PC-9 (cell line): ENCODE measurements at regions not wholly inside any gene's neighbourhood (a gene's known extent, or its start where the extent isn't known, plus 50 kb on each side); places are given as distances from the start of the nearest gene placed in this dataset.

ENCODE experiments used
- BruUV-seq: library from RNA; stranded (reverse); fragments of 400-500 nt; replicated peaks from 2 replicates; lab custom pipeline; 2021; lab: Mats Ljungman, UMichigan
- CTCF ChIA-PET: fragments of 300-600 bp; sonication (Branson Sonifier 250); formaldehyde crosslinking; loops from one replicate; lab custom pipeline; 2022; ENCODE audit warnings: antibody characterized with exemption; lab: Charles Lee
- POLR2A ChIA-PET: fragments of 300-600 bp; sonication (Branson Sonifier 250); formaldehyde crosslinking; loops from one replicate; lab custom pipeline; 2022; ENCODE audit warnings: antibody characterized with exemption; ENCODE audit not compliant: unreplicated experiment; lab: Charles Lee
- DNase-seq, 2 experiments: peaks; one replicate each; pipeline versions ENCODE4 v3.0.0 to v3.0.0-alpha.2; 2015 to 2022; ENCODE audit warnings: mixed read lengths in 1 of 2
- H2AFZ ChIP-seq: fragments of 200-600 bp; sonication (generic); 2 replicates; pipeline ENCODE4 v1.8.1; 2017; ENCODE audit warnings: antibody characterized with exemption
- H3F3A ChIP-seq: fragments of 200-600 bp; sonication (generic); 2 replicates; pipeline ENCODE4 v1.8.1; 2017; ENCODE audit warnings: antibody characterized with exemption, mild to moderate bottlenecking, low read depth; ENCODE audit not compliant: insufficient read depth
- H3K27ac ChIP-seq: fragments of 200-600 bp; sonication (generic); 2 replicates; pipeline ENCODE4 v1.6.1; 2016; ENCODE audit warnings: mixed run types
- H3K27me3 ChIP-seq: fragments of 200-600 bp; sonication (generic); 2 replicates; pipeline ENCODE4 v1.6.1; 2016; ENCODE audit warnings: low read depth, mixed run types; ENCODE audit not compliant: insufficient read depth
- H3K36me3 ChIP-seq: fragments of 200-600 bp; sonication (generic); 2 replicates; pipeline ENCODE4 v1.6.1; 2016; ENCODE audit warnings: low read depth, mixed run types
- H3K4me1 ChIP-seq: fragments of 200-600 bp; sonication (generic); replicated peaks from 2 replicates; pipeline ENCODE4 v1.6.1; 2016; ENCODE audit warnings: mixed run types; ENCODE audit not compliant: insufficient read depth
- H3K4me2 ChIP-seq: fragments of 200-600 bp; sonication (generic); 2 replicates; pipeline ENCODE4 v1.6.1; 2017; ENCODE audit warnings: mixed run types
- H3K4me3 ChIP-seq: fragments of 200-600 bp; sonication (generic); 2 replicates; pipeline ENCODE4 v1.6.1; 2016; ENCODE audit warnings: mixed run types
- H3K79me2 ChIP-seq: fragments of 200-600 bp; sonication (generic); 2 replicates; pipeline ENCODE4 v1.6.1; 2017; ENCODE audit warnings: low read depth, mixed run types
- H3K9me2 ChIP-seq: fragments of 200-600 bp; sonication (generic); 2 replicates; pipeline ENCODE4 v1.8.1; 2017; ENCODE audit warnings: mild to moderate bottlenecking; ENCODE audit not compliant: insufficient read depth
- H3K9me3 ChIP-seq: fragments of 200-600 bp; sonication (generic); 2 replicates; pipeline ENCODE4 v1.8.1; 2016; ENCODE audit warnings: low read depth; ENCODE audit not compliant: insufficient read depth
- H4K20me1 ChIP-seq: fragments of 200-600 bp; sonication (generic); 2 replicates; pipeline ENCODE4 v1.8.1; 2017; ENCODE audit not compliant: insufficient read depth
- CTCF ChIP-seq: fragments of 200-600 bp; sonication (generic); conservative IDR thresholded peaks from 2 replicates; pipeline ENCODE4 v1.6.1; 2017; ENCODE audit warnings: mixed run types, antibody characterized with exemption, mild to moderate bottlenecking, moderate library complexity
- EZH2 ChIP-seq: fragments of 200-600 bp; sonication (generic); IDR thresholded peaks from 2 replicates; pipeline ENCODE4 v1.8.0; 2017; ENCODE audit warnings: antibody characterized with exemption, low read depth
- intact Hi-C: fragments of 100-400 bp; cut with micrococcal nuclease; formaldehyde crosslinking; loops from one replicate; pipeline ENCODE4 v1.10.0; 2022; ENCODE audit not compliant: unreplicated experiment

GRCh38 chr2:226658555-226658954 is 141.1 kb downstream of the IRS1 start:
- no peak overlapping the region for H3K4me3 ChIP-seq
- no TSS peak for BruUV-seq
- intact Hi-C loops, result no loop called here
- H3K79me2 ChIP-seq, result no peaks in the 10 kb centered on the region
- no peak overlapping the region for H3K27ac ChIP-seq
- no peaks in the 10 kb centered on the region for H3K27me3 ChIP-seq
- H3K4me1 ChIP-seq, result peaks cover 32% of the 10 kb centered on the region
- no peaks in the 10 kb centered on the region for H3K36me3 ChIP-seq
- no peak overlapping the region for H2AFZ ChIP-seq
- POLR2A ChIA-PET, result interaction anchor here (0.6 kb wide), 1 partner anchor 232 kb away, joined by 9 read pairs; no protein-coding TSS in a partner anchor
- no peak for TF ChIP-seq EZH2
- no peak overlapping the region for H3K4me2 ChIP-seq
- no peaks in the 10 kb centered on the region for H3K9me2 ChIP-seq
- H3K9me3 ChIP-seq, result peaks cover 14% of the 10 kb centered on the region; the same call in 1 of the 2 replicates
- no peak for DNase-seq
- CTCF ChIA-PET, result no interaction called here
- peaks cover 9% of the 10 kb centered on the region; the same call in 1 of the 2 replicates for H3F3A ChIP-seq
- H4K20me1 ChIP-seq, result no peaks in the 10 kb centered on the region

- H3K79me2 ChIP-seq, result no peaks in the 10 kb centered on the region
- CTCF ChIA-PET, result no interaction called here
- no peak for DNase-seq
- no peaks in the 10 kb centered on the region for H3K9me2 ChIP-seq
- no peak for TF ChIP-seq EZH2
- BruUV-seq, result no TSS peak
- no peak overlapping the region for H3K27ac ChIP-seq
- no peaks in the 10 kb centered on the region for H3K36me3 ChIP-seq
- H3K4me2 ChIP-seq, result no peak overlapping the region
- no peaks in the 10 kb centered on the region for H3K27me3 ChIP-seq
- intact Hi-C loops, result no loop called here
- H3K4me3 ChIP-seq, result no peak overlapping the region
- no peaks in the 10 kb centered on the region for H4K20me1 ChIP-seq
- H3K9me3 ChIP-seq, result peaks cover 18% of the 10 kb centered on the region; the same call in 1 of the 2 replicates
- H3F3A ChIP-seq, result peaks cover 18% of the 10 kb centered on the region; the same call in 1 of the 2 replicates
- no peak overlapping the region for H2AFZ ChIP-seq
- POLR2A ChIA-PET, result interaction anchor here (0.6 kb wide), 1 partner anchor 231 kb away, joined by 9 read pairs; no protein-coding TSS in a partner anchor
- peaks cover 40% of the 10 kb centered on the region for H3K4me1 ChIP-seq
Observed at GRCh38 chr2:226657340-226658053, 142.1 kb downstream of the IRS1 start.

- Histone ChIP-seq H3K4me1 (peaks cover 40% of the 10 kb centered on the region), H3K9me2 (no peaks in the 10 kb centered on the region), H3K9me3 (peaks cover 18% of the 10 kb centered on the region; the same call in 1 of the 2 replicates), H3K36me3 (no peaks in the 10 kb centered on the region), H4K20me1 (no peaks in the 10 kb centered on the region), H3K4me3 (no peak overlapping the region), H3K4me2 (no peak overlapping the region), H3F3A (peaks cover 20% of the 10 kb centered on the region; the same call in 1 of the 2 replicates), H3K27me3 (no peaks in the 10 kb centered on the region), H3K27ac (no peak overlapping the region), H2AFZ (no peak overlapping the region), H3K79me2 (no peaks in the 10 kb centered on the region)
- no peak for DNase-seq
- TF ChIP-seq CTCF (no peak), EZH2 (no peak)
- intact Hi-C loops, result no loop called here
- no TSS peak for BruUV-seq
- ChIA-PET POLR2A (no interaction called here), CTCF (no interaction called here)
Observed at GRCh38 chr2:226656367-226656766, 143.3 kb downstream of the IRS1 start.

GRCh38 chr2:226655871-226656270 is 143.7 kb downstream of the IRS1 start:
- H3K4me2 ChIP-seq, result no peak overlapping the region
- TF ChIP-seq EZH2 (no peak), CTCF (no peak)
- H3K4me3 ChIP-seq, result no peak overlapping the region
- H3K27me3 ChIP-seq, result no peaks in the 10 kb centered on the region
- no peaks in the 10 kb centered on the region for H4K20me1 ChIP-seq
- no peaks in the 10 kb centered on the region for H3K79me2 ChIP-seq
- DNase-seq, result no peak
- peaks cover 21% of the 10 kb centered on the region; the same call in 1 of the 2 replicates for H3F3A ChIP-seq
- intact Hi-C loops, result no loop called here
- H3K4me1 ChIP-seq, result peaks cover 40% of the 10 kb centered on the region
- no peak overlapping the region for H2AFZ ChIP-seq
- CTCF ChIA-PET, result no interaction called here
- H3K9me3 ChIP-seq, result peaks cover 22% of the 10 kb centered on the region
- POLR2A ChIA-PET, result no interaction called here
- H3K27ac ChIP-seq, result no peak overlapping the region
- no peaks in the 10 kb centered on the region for H3K36me3 ChIP-seq
- no peaks in the 10 kb centered on the region for H3K9me2 ChIP-seq
- BruUV-seq, result no TSS peak
